ENCODE measurements at regions not wholly inside any gene's neighbourhood (a gene's known extent, or its start where the extent isn't known, plus 50 kb on each side); places are given as distances from the start of the nearest gene placed in this dataset.

DNA sequence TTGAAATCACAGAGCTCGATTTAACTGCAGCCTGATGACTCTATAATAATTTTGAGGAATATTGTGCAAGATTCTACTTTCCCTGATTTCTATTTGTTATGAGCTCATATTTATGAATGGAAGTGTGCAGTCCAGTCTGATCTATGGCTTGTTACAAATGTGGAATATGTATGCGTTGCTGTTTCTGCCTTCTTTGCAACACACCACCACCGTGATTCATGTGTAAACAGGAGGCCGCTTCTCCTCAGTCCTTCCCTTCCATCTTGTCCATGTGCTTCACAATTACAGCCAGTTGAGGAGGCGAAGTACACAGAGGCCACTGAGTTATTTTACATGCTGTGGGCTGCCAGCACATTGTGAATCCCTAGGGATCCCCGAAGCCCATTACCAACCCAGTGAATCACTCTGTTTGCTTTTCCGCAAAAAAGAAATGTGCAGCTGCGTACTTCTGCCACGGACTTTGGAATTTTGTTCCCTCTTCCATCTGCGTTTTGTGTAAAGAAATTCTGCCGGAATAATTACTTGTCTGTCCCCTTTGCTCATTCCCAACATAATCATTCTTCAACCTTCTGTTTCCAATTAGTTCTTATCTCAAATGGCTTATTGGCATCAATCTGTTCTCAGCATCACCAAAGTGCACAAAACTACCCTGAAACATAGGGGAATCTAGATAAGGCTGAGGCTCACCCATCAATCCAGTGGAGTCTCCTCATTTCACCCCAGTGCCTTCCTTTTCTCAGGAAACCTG lies 551.6 kb upstream of the CITED2 start:
- no peak for DNase-seq

DNA sequence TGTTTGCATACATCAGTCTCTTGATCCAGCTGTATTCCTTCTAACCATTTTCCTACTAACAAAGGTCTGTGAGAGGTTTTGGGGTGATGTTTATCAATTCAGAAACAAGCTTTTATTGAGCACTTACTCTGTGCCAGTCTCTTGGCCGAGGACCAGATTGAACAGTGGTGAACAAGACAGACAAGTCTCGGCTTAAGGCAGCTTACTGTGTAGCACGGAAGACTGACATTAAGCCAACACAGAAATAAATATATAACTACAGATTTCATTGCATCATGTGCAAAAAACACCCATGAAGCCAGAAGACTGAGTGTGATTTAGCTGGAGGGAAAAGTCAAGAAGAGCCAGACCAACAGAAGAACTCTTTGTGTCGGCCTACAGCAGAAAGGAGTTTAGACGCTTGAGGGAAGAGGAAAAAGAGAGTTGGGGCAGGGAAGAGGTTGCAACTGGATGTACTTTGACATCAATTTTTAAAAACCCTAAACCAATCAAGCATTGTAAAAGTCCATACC lies 549.6 kb upstream of the CITED2 start:
- no peak for DNase-seq

DNA sequence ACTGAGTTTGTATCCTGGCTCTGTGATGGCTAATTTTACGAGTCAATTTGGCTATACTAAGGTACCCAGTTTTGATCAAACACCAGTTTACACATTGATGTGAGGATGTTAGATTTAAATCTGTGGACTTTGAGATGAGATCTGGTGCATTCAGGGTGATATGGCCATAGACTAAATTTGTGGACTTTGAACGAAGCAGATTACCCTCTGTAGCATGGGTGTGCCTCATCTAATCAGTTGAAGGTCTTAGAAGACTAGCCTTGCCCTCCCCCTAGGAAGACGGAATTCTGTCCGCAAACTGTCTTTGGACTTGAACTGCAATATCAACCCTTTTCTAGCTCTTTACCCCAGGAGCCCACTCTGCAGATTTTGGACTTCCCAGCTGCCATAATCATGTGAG lies 547.8 kb upstream of the CITED2 start:
- DNase-seq = no peak

DNA sequence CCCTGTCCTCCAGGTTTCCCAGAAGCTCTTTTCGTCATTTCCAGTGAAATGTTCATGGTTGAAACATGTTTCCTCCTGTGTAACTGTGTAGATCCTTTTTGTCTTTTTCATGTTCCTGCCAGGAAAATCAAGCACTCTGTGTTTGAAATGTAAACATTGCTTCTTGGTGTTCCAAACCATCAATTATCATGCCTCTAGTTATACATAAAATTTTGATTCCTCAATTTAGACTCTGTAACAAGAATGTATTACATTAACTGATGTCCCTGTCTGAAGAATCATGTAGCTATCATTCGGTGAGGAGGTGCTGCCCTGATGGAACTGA lies 546.3 kb upstream of the CITED2 start:
- peak; percentile 2 for DNase-seq

DNA sequence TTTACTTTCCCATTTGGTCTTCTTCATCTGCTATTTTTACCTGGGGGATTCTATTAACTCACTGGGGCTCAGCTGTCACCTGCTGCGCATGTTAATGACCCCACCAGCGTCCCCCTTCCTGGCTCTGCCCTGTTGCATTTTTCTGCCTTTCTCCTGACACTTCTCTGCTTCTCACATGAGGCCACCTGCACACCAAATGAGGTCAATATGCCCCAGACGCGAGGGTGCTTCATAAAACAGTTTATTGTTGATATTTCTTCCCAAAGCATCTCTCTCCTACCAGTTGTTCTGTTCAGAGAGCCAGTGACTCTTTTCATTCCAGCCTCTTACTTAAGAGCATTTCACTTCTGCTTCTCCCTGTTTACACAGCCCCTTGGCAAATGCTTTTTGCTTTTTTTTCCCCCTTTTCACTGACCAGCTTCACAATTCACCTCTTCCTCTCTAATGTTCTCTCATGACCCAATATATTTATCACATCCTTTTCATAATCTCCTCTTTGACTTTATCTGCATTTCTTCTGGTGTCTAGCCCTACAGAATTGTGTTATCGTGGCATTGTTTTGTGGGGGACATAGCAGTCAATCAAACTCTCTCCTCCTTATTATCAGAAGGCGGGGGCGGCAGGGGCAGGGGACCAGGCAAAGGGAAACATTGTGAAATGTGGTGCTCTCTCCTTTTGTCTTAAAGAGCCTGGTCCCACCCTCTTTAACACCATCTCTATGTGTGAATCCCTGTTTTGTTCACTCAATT lies 545.8 kb upstream of the CITED2 start:
- no peak for DNase-seq

DNA sequence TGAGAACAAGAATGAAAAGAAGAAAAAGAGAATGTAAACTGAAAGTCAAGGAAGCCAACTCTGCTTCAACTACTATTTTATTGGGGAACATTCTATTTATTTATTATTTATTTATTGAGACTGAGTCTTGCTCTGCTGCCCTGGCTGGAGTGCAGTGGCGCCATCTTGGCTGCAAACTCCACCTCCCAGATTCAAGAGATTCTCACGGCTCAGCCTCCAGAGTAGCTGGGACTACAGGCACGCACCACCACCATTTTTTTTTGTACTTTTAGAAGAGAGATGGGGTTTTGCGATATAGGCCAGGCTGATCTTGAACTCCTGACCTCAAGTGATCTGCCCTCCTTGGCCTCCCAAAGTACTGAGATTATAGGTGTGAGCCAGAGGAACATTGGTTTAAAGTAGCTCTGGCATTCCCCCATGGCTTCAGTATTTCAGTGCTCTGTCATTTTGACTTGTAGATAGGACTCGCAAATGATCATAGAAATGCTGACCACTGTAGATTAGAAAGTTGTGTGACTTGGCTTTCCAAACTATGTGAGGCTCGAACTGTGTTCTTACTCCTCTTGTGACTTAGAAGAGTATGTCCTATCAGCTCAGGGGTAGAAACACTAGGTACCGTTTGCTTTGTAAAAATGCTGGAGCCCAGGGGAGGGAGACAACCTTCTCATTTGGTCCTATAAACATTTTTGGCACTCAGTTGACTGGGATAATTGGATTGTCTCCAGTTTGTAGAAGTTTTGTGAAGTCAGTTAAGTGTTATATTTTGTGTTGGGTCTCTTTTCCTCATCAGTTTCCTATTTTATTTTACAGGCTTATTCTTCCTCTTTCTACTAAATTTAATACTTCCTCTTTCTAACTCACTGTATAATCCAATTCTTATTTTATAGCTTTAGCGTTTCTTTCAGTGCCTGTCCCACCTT lies 544.9 kb upstream of the CITED2 start:
- no peak for DNase-seq

DNA sequence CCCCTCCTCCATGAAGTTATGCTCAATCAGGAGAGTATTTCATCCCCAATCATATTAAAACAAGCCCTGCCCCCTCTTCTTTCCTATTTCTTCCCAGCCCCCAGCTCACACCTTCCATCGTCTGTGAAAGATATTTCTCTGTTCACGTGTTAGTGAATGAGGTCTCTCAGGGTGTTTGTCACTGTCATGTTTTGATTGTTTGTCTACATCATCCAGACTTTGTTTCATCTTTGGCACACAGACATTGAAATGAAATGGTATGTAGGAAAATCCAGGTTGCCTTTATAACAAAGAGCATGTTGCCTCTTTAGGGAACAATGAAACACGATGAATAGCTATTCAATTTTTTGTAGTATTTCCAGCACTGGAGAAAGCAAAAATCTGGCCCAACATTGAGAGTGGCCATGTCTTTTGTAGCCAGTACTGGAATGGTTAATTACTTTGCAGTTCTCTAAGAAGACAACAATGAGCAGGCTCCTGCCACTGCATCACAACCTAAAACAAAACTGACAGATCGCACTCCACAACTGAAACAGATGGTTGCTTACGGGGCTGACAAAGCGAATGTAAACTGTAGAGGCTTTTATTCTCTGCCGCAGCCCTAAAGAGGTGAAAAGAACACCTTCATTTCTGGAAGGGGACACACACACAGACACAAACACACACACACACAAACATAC lies 543.6 kb upstream of the CITED2 start:
- DNase-seq = no peak

DNA sequence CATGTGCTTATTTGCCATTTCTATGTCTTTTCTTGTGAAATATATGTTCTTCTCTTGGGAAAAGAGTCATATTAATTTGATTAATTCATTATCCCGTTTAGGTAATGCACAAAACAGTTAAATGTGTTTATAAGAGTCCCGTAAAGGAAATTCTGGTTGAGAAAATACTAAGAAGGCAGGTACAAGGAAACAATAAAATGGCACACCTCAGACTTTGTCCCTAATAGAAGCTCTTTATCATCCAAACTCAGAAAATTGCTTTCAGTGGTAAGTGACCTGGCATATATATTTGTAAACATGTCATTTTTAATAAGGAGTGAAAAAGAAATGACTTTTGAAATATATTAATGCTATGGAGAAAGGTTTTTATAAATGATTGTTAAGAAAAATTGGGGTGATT lies 540.5 kb upstream of the CITED2 start:
- no peak for DNase-seq

DNA sequence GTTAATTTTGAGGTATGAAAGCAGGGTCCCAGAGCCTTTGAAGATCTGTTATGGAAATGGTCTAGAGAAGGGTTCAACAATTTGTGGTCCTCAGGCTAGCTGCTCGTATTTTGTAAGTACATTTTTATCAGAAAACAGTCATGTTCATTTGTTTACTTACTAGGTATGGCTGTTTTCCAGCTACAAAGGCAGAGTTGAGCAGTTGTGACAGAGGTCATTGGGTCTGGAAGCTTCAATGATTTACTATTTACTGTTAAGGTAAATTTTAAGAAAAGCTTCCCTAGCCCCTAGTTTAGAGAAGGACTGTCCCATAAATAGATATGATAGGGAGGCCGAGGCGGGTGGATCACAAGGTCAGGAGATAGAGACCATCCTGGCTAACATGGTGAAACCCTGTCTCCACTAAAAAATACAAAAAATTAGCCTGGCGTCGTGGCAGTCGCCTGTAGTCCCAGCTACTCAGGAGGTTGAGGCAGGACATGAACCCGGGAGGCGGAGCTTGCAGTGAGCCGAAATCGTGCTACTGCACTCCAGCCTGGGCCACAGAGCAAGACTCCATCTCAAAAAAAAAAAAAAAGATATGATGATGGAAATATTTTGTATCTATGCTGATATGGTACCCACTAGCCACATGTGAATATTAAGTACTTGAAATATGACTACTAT lies 538.4 kb upstream of the CITED2 start:
- DNase-seq = no peak

DNA sequence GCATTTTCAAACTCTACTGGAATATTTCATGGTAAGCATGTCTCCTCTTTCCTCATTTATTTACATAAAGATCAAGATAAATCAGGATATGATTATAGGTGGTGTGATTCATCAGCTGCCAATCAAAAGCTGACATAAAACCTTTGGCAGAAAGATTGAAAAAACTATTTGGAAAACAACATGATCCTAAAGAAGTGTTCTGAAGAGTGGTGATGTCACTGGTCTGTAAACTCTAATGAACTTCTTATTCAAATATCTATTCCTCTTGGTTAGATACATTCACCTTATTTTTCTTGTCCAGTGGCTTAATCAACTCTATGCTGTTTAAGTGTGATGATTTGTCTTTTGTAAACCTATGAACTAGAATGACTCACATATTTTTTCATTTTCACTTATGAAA lies 535.5 kb upstream of the CITED2 start:
- DNase-seq = no peak

DNA sequence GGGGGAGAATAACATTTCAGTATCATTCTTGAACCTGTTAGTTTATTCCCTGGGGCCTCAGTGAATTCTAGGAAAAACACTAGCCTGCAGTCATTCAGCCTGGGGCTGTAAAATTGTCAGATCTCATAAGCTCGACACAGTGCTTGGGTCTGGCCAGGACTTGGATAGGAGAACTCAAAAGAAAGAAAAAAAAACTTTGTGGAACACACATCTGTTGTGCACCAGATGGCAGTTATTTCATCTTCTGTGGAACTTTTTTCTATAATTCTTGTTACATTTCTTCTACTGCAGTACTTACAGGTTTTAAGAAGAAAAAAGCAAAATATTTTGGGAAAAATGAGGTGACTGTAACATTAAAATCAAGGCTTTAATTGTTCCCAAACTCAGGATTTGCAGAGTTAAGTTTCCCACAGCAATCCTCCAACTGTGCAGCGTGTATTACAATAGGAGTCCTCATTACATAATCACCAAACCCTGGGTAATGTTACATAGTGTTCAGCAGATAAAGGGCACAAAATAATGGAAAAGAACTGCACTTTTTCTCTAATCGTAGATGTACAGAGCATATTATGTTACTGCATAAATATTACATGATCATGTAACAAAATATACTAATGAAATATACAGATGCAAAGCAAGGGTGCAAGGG lies 531.1 kb upstream of the CITED2 start:
- no peak for DNase-seq

DNA sequence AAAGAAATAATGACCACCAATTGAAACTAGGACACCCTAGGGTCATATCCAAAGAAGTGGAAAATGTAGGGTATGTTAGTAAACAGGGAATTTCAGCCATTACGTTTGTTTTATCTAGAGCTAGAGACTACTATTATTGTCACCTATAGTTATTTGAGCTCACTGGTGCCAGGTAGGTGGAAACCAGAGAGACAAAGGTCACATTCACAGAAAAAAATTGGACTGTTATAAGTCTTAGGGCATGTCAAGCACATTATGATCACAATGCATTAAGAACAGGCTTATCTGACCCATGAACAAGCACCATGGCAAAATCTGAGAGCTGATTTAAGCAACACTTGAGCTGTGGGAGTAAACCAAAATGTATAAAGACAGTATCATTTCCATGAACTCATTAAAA lies 530.1 kb upstream of the CITED2 start:
- no peak for DNase-seq

DNA sequence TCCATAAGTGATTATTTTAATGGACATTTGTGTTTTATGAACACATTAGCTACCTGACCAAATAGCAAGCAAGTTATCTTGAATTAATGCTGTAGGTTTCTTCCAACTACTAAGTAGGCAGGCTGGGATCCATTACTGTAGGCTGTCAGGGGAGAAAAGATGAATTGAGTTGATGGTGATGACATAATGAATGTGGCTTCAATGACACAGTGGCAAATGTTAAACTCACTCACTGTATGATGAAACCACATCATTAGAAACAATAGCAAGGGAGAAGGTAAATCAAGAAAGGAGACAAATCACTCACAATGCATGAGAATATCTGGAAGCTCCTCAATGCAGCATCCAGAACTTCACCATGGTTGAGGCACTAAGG lies 529.7 kb upstream of the CITED2 start:
- no peak for DNase-seq

DNA sequence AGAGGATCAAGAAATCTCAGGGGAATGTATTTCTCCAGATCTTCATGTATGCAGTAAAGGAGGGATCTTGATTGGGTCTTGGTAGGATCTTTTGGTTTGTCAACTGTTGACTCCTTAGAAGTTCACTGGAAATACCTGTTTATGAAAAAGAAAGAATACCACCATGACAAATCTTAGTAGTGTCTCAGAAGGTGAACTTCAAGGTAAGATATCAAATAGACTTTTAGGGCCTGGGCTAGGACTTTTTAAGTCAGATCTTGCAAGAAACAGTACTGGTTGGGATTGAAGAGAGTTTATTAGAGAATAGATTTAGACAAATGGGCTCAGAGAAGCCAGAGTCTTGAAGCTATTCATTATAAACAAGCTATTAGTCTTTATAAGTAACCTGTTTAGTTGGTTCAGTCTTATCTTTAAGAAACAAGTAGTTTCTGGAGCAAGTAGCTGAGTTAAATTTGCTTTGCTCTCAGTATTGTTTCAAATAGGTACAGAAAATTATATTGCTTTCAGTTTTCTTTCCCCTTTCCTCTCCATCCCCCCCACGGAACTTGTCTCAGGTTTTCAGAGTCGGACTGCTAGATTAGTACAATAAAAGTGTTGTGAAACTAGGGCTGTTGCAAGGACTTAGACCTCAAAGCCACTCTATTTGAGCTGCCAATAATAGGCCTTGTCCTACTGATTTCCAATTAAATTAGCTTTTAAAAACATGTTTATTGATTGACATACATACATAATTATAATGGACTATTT lies 529.1 kb upstream of the CITED2 start:
- no peak for DNase-seq

DNA sequence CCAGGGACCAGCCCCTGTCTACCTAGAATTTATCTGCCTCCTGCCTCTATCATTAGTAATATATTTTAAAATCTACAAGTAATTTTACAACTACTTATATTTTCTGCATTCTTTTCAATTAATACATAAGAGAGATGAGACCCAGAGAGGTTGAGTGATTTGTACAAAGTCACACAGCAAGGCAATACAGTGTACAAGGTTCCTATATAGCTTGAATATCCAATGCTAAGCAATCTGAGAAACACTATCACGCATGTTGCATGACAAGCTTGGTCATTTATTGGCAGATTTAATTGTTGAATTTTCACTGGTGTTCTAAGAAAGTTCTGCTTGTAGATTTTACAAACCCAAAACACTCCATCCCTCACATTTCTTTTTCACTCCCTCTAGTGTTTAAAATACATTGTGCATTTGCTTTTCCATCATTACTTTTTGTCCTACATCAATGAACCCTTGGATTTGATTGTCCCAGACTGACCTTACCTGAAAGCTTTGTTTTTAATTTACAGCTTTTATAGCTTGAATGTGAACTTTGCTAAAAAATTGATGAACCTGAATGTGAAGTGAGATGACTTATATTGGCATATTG lies 520.9 kb upstream of the CITED2 start:
- no peak for DNase-seq

DNA sequence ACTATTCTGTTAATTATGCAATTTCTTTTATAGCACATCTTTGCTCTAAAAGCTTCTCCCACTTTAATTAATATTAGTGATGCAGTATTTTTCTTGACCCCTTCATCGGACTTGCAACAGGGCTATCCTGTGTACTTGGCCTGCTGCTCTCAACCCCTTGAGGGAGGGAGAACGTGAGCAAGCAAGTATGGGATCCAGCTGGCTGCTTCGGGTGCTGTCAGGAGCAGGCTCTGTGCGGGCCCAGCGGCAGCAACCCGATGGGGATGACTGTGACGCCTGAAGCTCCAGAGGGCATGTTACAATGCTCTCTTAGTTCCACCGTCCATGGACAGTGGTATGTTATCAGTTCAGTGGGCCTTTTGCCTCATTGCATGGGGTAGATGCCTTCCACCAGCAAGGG lies 519.8 kb upstream of the CITED2 start:
- DNase-seq = no peak

DNA sequence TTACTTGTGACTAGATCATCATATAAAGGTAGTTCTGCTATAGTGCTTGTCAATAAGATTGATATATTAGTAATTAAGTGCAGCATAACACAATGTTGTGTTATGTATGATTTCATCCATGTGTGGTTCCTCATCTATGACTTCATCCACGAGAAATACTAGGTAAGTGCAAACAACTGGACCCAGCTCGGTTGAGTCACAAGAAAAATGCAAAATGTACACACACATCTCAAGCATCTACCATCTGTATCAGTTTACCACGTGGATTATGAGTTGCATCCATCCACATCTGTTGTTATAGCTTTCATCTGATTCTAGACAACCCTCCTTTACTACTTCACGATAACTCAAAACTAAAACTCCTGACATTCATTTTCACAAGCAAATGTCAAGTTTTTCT lies 517.0 kb upstream of the CITED2 start:
- DNase-seq = no peak

DNA sequence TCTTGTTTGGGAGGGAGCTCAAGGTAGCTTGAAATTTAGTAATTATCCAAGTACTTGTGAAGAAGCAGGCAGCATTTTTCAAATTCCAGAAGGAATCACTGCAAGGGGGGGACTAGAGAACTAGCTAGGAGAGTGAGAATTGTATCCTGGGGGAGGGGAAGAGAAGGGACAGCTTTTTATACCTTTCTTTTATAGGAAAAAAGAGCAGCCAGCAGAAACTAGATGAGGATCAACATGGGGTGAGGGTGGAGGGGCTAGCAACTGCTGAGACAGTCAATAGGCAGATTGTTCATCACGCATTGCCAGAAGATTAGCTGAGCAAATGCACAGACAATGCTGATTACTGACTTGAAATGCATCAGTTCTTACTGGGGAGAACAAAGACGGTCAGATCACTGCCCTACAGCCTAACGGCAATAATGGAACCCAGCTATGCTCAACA lies 514.3 kb upstream of the CITED2 start:
- DNase-seq = no peak

DNA sequence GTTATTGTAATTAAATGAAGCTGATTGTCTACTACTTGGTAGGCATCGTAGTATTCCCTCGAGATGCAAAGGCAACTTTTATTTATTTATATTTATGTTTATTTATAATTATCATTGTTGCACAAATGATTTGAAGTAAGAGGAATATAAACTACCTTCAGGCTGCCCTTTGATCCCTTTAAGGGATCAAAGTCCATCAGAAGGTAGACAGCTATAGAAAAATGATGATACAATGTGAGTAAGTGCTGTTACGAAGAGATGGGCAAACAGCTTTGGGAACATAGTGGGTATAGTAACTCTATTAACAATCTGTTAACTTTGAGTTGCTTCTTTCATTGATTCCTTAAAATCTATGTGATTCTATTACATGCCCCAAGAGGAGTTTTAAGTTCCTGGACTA lies 512.8 kb upstream of the CITED2 start:
- DNase-seq = no peak

DNA sequence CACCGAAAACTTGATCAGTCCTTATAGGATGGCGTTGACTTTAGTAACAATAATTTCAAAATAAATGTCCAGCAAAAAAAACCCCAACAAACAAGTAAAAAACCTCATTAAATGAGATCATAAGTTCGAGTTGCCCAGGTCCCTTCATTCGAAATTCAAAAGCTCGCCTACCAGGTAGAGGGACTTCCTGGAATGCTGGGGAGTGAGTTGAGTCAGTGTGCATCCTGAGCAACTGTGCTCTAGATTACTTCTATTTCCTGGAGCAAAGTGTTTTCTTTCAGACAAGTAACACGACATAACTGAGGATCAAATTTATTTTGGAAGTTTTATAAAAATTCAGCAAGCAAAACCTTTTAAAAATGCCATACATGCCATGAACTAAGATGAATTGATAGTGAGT lies 511.9 kb upstream of the CITED2 start:
- DNase-seq = no peak

DNA sequence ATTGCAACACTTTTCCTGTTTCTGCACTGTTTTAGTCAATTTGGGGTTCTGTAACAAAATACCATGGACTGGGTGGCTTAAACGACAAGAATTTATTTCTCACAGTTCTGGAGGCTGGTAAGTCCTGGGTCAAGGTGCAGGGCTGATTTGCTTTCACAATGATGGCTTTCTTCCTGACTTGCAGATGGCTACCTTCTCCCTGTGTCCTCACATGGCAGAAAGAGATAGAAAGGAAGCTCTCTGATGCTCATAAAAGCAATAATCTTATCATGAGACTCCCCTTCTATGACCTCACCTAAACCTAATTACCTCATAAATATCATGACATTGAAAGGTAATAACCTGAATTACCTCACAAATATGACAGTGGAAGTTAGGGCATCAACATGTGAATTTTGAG lies 511.5 kb upstream of the CITED2 start:
- no peak for DNase-seq
